H1 (cell line): ENCODE measurements at regions not wholly inside any gene's neighbourhood (a gene's known extent, or its start where the extent isn't known, plus 50 kb on each side); places are given as distances from the start of the nearest gene placed in this dataset.

Experiments used
- ATF3 ChIP-seq: IDR thresholded peaks from 2 replicates; pipeline ENCODE4 v1.6.1; 2011; ENCODE audit warnings: low read depth, mild to moderate bottlenecking, low read length; ENCODE audit not compliant: insufficient read depth
- BRCA1 ChIP-seq: IDR thresholded peaks from 2 replicates; pipeline ENCODE4 v1.6.1; 2012; ENCODE audit warnings: low read depth, low read length, improper control_type of control experiment
- CHD2 ChIP-seq: IDR thresholded peaks from 2 replicates; pipeline ENCODE4 v1.6.1; 2012; ENCODE audit warnings: low read length, improper control_type of control experiment
- CHD7 ChIP-seq: fragments of 300-600 bp; sonication (generic); IDR thresholded peaks from 2 replicates; pipeline ENCODE4 v1.7.1; 2012; ENCODE audit warnings: low read length, moderate library complexity, mild to moderate bottlenecking, inconsistent platforms; ENCODE audit not compliant: insufficient replicate concordance
- GTF2F1 ChIP-seq: IDR thresholded peaks from 2 replicates; pipeline ENCODE4 v1.6.1; 2012; ENCODE audit warnings: low read depth, low read length, improper control_type of control experiment, borderline replicate concordance
- KDM5A ChIP-seq: fragments of 200-600 bp; IDR thresholded peaks from 2 replicates; pipeline ENCODE4 v1.7.1; 2012; ENCODE audit warnings: mild to moderate bottlenecking, low read length, inconsistent platforms, mixed read lengths
- MAFK ChIP-seq: IDR thresholded peaks from 2 replicates; pipeline ENCODE4 v1.6.1; 2012; ENCODE audit warnings: low read depth, mild to moderate bottlenecking, improper control_type of control experiment, low read length
- RNF2 ChIP-seq: fragments of 200-900, 300-1000 bp; sonication (generic); IDR thresholded peaks from 2 replicates; pipeline ENCODE4 v1.7.1; 2016; ENCODE audit warnings: borderline replicate concordance, low read depth, mild to moderate bottlenecking, antibody characterized with exemption, low read length; ENCODE audit not compliant: poor library complexity, severe bottlenecking; ENCODE audit errors: missing control alignments
- ZNF274 ChIP-seq: IDR thresholded peaks from 2 replicates; pipeline ENCODE4 v1.7.0; 2012; ENCODE audit warnings: low read length, borderline replicate concordance; ENCODE audit errors: extremely low read depth

GRCh38 chr12:86634456-86635410, 378.5 kb upstream of the MGAT4C start (continued):
- TF ChIP-seq MAFK: no peak
- no peak for TF ChIP-seq RNF2
- no peak for TF ChIP-seq CHD2
- no peak for TF ChIP-seq KDM5A
- no peak for TF ChIP-seq BRCA1
- TF ChIP-seq ZNF274: no peak
- TF ChIP-seq ATF3: no peak
- TF ChIP-seq CHD7: no peak
- no peak for TF ChIP-seq GTF2F1
